ENCODE measurements at regions not wholly inside any gene's neighbourhood (a gene's known extent, or its start where the extent isn't known, plus 50 kb on each side); places are given as distances from the start of the nearest gene placed in this dataset.

GRCh38 chr6:87755708-87756671 is 54.0 kb upstream of the AKIRIN2 start:
- Histone ChIP-seq H3K27ac (ENCODE audit: low read depth, low read length, poor library complexity, severe bottlenecking) (peak overlapping the region; percentile 78), H2AFZ (ENCODE audit: low read length) (peak overlapping the region; percentile 71; the same call in 1 of the 2 replicates), H3K9me3 (ENCODE audit: low read length) (peaks cover 14% of the 10 kb centered on the region), H4K20me1 (ENCODE audit: insufficient read depth, low read length) (no peaks in the 10 kb centered on the region), H3K79me2 (ENCODE audit: insufficient read depth, low read depth, low read length) (no peaks in the 10 kb centered on the region), H3K36me3 (ENCODE audit: insufficient read depth, low read length) (no peaks in the 10 kb centered on the region; the same call in 1 of the 2 replicates), H3K4me3 (ENCODE audit: low read depth, low read length, poor library complexity, severe bottlenecking) (peak overlapping the region; percentile 23), H3K9me2 (ENCODE audit: insufficient read depth, low read length) (no peaks in the 10 kb centered on the region), H3K4me2 (ENCODE audit: low read length) (peak overlapping the region; percentile 61), H3K4me1 (ENCODE audit: insufficient read depth, low read length, poor library complexity, severe bottlenecking) (peaks cover 49% of the 10 kb centered on the region)
- no peak for TF ChIP-seq EZH2phosphoT487 (IDR thresholded peaks at IDR 0.05; ENCODE audit: borderline replicate concordance, low read depth, low read length)
- no peak; the same call in 1 of the 2 replicates for TF ChIP-seq CTCF (conservative IDR thresholded peaks at IDR 0.05; ENCODE audit: low read length)
- TSS peak; percentile 99 for BruUV-seq (replicated peaks)
- intact Hi-C loops (cut with micrococcal nuclease; ENCODE audit: unreplicated experiment), result loop anchor here (1.0 to 5.0 kb wide), 5 partner anchors 54 to 856 kb away; partner anchors contain the start of genes AKIRIN2 and CNR1
- ChIA-PET CTCF (ENCODE audit: unreplicated experiment) (interaction anchor here (0.9 kb wide), 1 partner anchor 44 kb away, joined by 3 read pairs; no protein-coding TSS in a partner anchor), POLR2A (interaction anchor here (0.5 to 2.1 kb wide), 36 partner anchors 10 to 1602 kb away, joined by 3 to 20 read pairs (median 4); partner anchors contain the start of gene AKIRIN2)
- peak; percentile 48 for DNase-seq (ENCODE audit: low spot score)

- TF ChIP-seq EZH2phosphoT487 (IDR thresholded peaks at IDR 0.05; ENCODE audit: borderline replicate concordance, low read depth, low read length), result no peak
- no peak for TF ChIP-seq CTCF (conservative IDR thresholded peaks at IDR 0.05; ENCODE audit: low read length)
- Histone ChIP-seq H4K20me1 (ENCODE audit: insufficient read depth, low read length) (no peaks in the 10 kb centered on the region), H3K9me3 (ENCODE audit: low read length) (peaks cover 14% of the 10 kb centered on the region), H3K9me2 (ENCODE audit: insufficient read depth, low read length) (no peaks in the 10 kb centered on the region), H3K4me3 (ENCODE audit: low read depth, low read length, poor library complexity, severe bottlenecking) (peak overlapping the region; percentile 16), H3K27ac (ENCODE audit: low read depth, low read length, poor library complexity, severe bottlenecking) (peak overlapping the region; percentile 78), H3K36me3 (ENCODE audit: insufficient read depth, low read length) (no peaks in the 10 kb centered on the region; the same call in 1 of the 2 replicates), H2AFZ (ENCODE audit: low read length) (peak overlapping the region; percentile 53; the same call in 1 of the 2 replicates), H3K79me2 (ENCODE audit: insufficient read depth, low read depth, low read length) (no peaks in the 10 kb centered on the region), H3K4me2 (ENCODE audit: low read length) (peak overlapping the region; percentile 61), H3K4me1 (ENCODE audit: insufficient read depth, low read length, poor library complexity, severe bottlenecking) (peaks cover 49% of the 10 kb centered on the region)
- CTCF ChIA-PET (ENCODE audit: unreplicated experiment), result interaction anchor here (1.4 kb wide), 1 partner anchor 13 kb away, joined by 5 read pairs; no protein-coding TSS in a partner anchor
- no TSS peak for BruUV-seq (replicated peaks)
- peak; percentile 90 for DNase-seq (ENCODE audit: low spot score)
- intact Hi-C loops (cut with micrococcal nuclease; ENCODE audit: unreplicated experiment), result loop anchor here (1.0 to 5.0 kb wide), 3 partner anchors 53 to 857 kb away; partner anchors contain the start of genes AKIRIN2 and CNR1
- POLR2A ChIA-PET, result interaction anchor here (0.6 to 1.8 kb wide), 41 partner anchors 9 to 870 kb away, joined by 3 to 9 read pairs (median 4); partner anchors contain the start of gene AKIRIN2
Measured at GRCh38 chr6:87754828-87755227, 52.8 kb upstream of the AKIRIN2 start.
